ENCODE measurements at regions not wholly inside any gene's neighbourhood (a gene's known extent, or its start where the extent isn't known, plus 50 kb on each side); places are given as distances from the start of the nearest gene placed in this dataset.

- Histone ChIP-seq H3K36me3 (no peaks in the 10 kb centered on the region), H3K9me3 (no peaks in the 10 kb centered on the region), H3K27ac (no peak overlapping the region), H3K27me3 (no peaks in the 10 kb centered on the region), H3K9ac (ENCODE audit: low read depth in 2 of 2, low read length in 2 of 2) (no peak overlapping the region), H3K4me3 (no peak overlapping the region), H3K4me1 (no peaks in the 10 kb centered on the region)
- intact Hi-C loops (cut with DNase I): no loop called here
- TF ChIP-seq CTCF (IDR thresholded peaks at IDR 0.05): no peak
- DNase-seq: no peak
These were observed 1290.0 kb downstream of the UQCRFS1 start for GRCh38 chr19:27922970-27923369.

- no peaks in the 10 kb centered on the region for H3K27me3 ChIP-seq
- intact Hi-C loops (cut with DNase I): no loop called here
- no peaks in the 10 kb centered on the region for H3K9me3 ChIP-seq
These were observed 1292.2 kb downstream of the UQCRFS1 start for GRCh38 chr19:27920774-27921173.

GRCh38 chr19:27918818-27919217 is 1294.1 kb downstream of the UQCRFS1 start:
- H3K36me3 ChIP-seq: no peaks in the 10 kb centered on the region
- intact Hi-C loops (cut with DNase I): no loop called here

More at GRCh38 chr19:27920774-27921173, 1292.2 kb downstream of the UQCRFS1 start:
- Histone ChIP-seq H3K27ac (no peak overlapping the region), H3K4me3 (no peak overlapping the region), H3K9ac (ENCODE audit: low read depth in 2 of 2, low read length in 2 of 2) (no peak overlapping the region), H3K4me1 (no peaks in the 10 kb centered on the region), H3K36me3 (no peaks in the 10 kb centered on the region)
- no peak for TF ChIP-seq CTCF (IDR thresholded peaks at IDR 0.05)
- DNase-seq: no peak

GRCh38 chr19:27911122-27911898 is 1301.6 kb downstream of the UQCRFS1 start:
- Histone ChIP-seq H3K4me1 (no peaks in the 10 kb centered on the region), H3K9me3 (no peaks in the 10 kb centered on the region), H3K9ac (ENCODE audit: low read depth in 2 of 2, low read length in 2 of 2) (no peak overlapping the region), H3K27me3 (no peaks in the 10 kb centered on the region), H3K36me3 (no peaks in the 10 kb centered on the region), H3K27ac (no peak overlapping the region), H3K4me3 (no peak overlapping the region)
- no peak for TF ChIP-seq CTCF (IDR thresholded peaks at IDR 0.05)
- intact Hi-C loops (cut with DNase I): no loop called here
- DNase-seq: no peak

More at GRCh38 chr19:27918818-27919217, 1294.1 kb downstream of the UQCRFS1 start:
- DNase-seq: no peak
- Histone ChIP-seq H3K27ac (no peak overlapping the region), H3K27me3 (no peaks in the 10 kb centered on the region), H3K4me3 (no peak overlapping the region), H3K9me3 (no peaks in the 10 kb centered on the region), H3K9ac (ENCODE audit: low read depth in 2 of 2, low read length in 2 of 2) (no peak overlapping the region), H3K4me1 (no peaks in the 10 kb centered on the region)
- no peak for TF ChIP-seq CTCF (IDR thresholded peaks at IDR 0.05)

- intact Hi-C loops (cut with DNase I): no loop called here
- Histone ChIP-seq H3K9ac (ENCODE audit: low read depth in 2 of 2, low read length in 2 of 2) (no peak overlapping the region), H3K27ac (no peak overlapping the region), H3K27me3 (no peaks in the 10 kb centered on the region), H3K4me1 (no peaks in the 10 kb centered on the region), H3K36me3 (no peaks in the 10 kb centered on the region), H3K4me3 (no peak overlapping the region), H3K9me3 (no peaks in the 10 kb centered on the region)
- no peak for DNase-seq
- TF ChIP-seq CTCF (IDR thresholded peaks at IDR 0.05): no peak
These were observed 1303.1 kb downstream of the UQCRFS1 start for GRCh38 chr19:27909861-27910260.
